ENCODE measurements at regions not wholly inside any gene's neighbourhood (a gene's known extent, or its start where the extent isn't known, plus 50 kb on each side); places are given as distances from the start of the nearest gene placed in this dataset.

GRCh38 chr12:46699986-46700385 lies 125.8 kb downstream of the SLC38A4 start:
- TF ChIP-seq, protein P1, sequence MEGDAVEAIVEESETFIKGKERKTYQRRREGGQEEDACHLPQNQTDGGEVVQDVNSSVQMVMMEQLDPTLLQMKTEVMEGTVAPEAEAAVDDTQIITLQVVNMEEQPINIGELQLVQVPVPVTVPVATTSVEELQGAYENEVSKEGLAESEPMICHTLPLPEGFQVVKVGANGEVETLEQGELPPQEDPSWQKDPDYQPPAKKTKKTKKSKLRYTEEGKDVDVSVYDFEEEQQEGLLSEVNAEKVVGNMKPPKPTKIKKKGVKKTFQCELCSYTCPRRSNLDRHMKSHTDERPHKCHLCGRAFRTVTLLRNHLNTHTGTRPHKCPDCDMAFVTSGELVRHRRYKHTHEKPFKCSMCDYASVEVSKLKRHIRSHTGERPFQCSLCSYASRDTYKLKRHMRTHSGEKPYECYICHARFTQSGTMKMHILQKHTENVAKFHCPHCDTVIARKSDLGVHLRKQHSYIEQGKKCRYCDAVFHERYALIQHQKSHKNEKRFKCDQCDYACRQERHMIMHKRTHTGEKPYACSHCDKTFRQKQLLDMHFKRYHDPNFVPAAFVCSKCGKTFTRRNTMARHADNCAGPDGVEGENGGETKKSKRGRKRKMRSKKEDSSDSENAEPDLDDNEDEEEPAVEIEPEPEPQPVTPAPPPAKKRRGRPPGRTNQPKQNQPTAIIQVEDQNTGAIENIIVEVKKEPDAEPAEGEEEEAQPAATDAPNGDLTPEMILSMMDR (IDR thresholded peaks at IDR 0.05; ENCODE audit: low read depth, low read length): no peak
- TF ChIP-seq POLR2A (IDR thresholded peaks at IDR 0.05; ENCODE audit: extremely low read depth, insufficient read length): no peak

Data from NB4 (cell line).